GM12864 (cell line): ENCODE measurements at regions not wholly inside any gene's neighbourhood (a gene's known extent, or its start where the extent isn't known, plus 50 kb on each side); places are given as distances from the start of the nearest gene placed in this dataset.

Experiments
- DNase-seq: peaks from one replicate; pipeline ENCODE4 v3.0.0-alpha.2; 2011; ENCODE audit warnings: low read depth
- H3K4me3 ChIP-seq: 2 replicates; pipeline ENCODE4 v1.5.1; 2011; ENCODE audit warnings: mild to moderate bottlenecking, low read depth, low read length, control low read depth
- CTCF ChIP-seq: IDR thresholded peaks from 2 replicates; pipeline ENCODE4 v1.5.1; 2011; ENCODE audit warnings: low read depth, mild to moderate bottlenecking, moderate library complexity, low read length, control low read depth, inconsistent platforms; ENCODE audit errors: missing control alignments

- no peak for DNase-seq
- no peak for TF ChIP-seq CTCF
- no peak overlapping the region for H3K4me3 ChIP-seq
These were observed 102.0 kb upstream of the NREP start for GRCh38 chr5:111859031-111859430.

- no peak for DNase-seq
- no peak for TF ChIP-seq CTCF
- H3K4me3 ChIP-seq: no peak overlapping the region
These were observed 100.6 kb upstream of the NREP start for GRCh38 chr5:111857623-111858022.

- TF ChIP-seq CTCF: no peak
- no peak overlapping the region for H3K4me3 ChIP-seq
- no peak for DNase-seq
These were observed 100.0 kb upstream of the NREP start for GRCh38 chr5:111856876-111857466.

- no peak for TF ChIP-seq CTCF
- DNase-seq: no peak
- H3K4me3 ChIP-seq: no peak overlapping the region
These were observed 98.4 kb upstream of the NREP start for GRCh38 chr5:111855356-111855755.

- TF ChIP-seq CTCF: no peak
- no peak overlapping the region for H3K4me3 ChIP-seq
- DNase-seq: no peak
These were observed 97.2 kb upstream of the NREP start for GRCh38 chr5:111854186-111854585.

GRCh38 chr5:111853748-111854147 lies 96.8 kb upstream of the NREP start:
- DNase-seq: no peak
- no peak for TF ChIP-seq CTCF
- no peak overlapping the region for H3K4me3 ChIP-seq
